ENCODE measurements at regions not wholly inside any gene's neighbourhood (a gene's known extent, or its start where the extent isn't known, plus 50 kb on each side); places are given as distances from the start of the nearest gene placed in this dataset.

- peak; percentile 58 for DNase-seq (ENCODE audit: low read depth, low spot score)
These were observed 99.8 kb upstream of the CDH5 start for GRCh38 chr16:66266436-66267291.

DNA sequence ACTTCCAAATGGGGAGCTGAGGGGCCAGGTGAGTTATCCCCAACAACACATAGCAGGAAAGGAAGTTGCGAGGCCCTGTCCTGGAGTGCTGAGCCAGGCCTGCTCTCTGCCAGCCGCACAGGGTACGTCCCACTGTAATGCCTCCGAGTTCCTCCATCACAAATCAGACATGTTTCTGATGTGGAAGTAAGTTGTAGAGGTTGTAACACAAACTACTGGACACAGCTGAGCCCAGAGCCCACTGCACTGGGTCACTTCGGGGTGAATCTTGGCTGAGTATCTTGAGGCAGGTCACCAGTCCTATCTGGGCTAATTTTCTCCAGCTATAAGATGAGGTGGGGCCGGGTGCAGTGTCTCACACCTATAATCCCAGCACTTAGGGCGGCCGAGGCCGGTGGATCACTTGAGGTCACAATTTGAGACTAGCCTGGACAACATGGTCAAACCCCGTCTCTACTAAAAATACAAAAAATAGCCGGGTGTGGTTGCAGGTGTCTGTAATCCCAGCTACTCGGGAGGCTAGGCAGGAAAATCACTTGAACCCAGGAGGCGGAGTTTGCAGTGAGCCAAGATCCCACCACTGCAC, 100.8 kb upstream of the CDH5 start:
- no peak for DNase-seq (ENCODE audit: low read depth, low spot score)

GRCh38 chr16:66265048-66265415, 101.5 kb upstream of the CDH5 start:
- no peak for DNase-seq (ENCODE audit: low read depth, low spot score)

- DNase-seq (ENCODE audit: low read depth, low spot score): no peak
These were observed 102.0 kb upstream of the CDH5 start for GRCh38 chr16:66264311-66265047.

GRCh38 chr16:66263973-66264310, 102.5 kb upstream of the CDH5 start:
- DNase-seq (ENCODE audit: low read depth, low spot score): no peak

DNA sequence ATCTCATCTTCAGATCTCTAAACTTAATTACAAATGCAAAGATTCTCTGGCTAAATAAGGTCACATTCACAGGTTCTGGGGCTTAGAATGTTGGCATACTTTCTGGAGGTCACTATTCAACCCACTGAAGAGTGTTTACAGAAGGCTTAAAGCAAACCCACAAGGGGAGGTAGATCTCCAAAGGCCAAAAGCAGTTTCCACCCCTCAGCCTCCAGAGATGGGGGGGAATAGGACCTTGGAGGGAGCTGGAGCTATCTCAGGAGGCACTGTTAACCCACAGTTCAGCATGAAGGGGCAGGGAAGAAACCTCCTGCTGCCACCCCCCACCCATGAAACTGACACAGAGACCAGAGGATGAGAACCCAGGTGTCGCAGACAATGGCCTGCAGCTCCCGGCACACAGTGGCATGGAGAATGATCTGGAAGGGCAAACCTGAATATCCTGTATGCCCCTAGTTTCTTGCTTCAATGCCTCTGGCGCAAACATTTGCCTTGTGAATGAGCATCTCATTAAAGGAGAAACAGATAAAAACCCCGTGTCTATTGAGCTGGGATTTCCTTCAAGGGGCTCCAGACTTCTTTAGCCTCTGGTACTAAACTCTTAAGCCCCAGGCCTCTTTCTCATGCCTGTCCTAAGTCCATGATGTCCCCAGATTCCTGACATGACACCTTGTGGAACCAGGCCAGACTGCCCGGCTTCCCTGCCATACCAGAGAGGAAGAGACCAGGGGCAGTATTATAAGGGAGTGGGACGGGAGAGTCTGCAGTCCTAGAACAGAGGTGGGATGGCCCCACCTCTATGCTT, 103.1 kb upstream of the CDH5 start:
- no peak for DNase-seq (ENCODE audit: low read depth, low spot score)

DNA sequence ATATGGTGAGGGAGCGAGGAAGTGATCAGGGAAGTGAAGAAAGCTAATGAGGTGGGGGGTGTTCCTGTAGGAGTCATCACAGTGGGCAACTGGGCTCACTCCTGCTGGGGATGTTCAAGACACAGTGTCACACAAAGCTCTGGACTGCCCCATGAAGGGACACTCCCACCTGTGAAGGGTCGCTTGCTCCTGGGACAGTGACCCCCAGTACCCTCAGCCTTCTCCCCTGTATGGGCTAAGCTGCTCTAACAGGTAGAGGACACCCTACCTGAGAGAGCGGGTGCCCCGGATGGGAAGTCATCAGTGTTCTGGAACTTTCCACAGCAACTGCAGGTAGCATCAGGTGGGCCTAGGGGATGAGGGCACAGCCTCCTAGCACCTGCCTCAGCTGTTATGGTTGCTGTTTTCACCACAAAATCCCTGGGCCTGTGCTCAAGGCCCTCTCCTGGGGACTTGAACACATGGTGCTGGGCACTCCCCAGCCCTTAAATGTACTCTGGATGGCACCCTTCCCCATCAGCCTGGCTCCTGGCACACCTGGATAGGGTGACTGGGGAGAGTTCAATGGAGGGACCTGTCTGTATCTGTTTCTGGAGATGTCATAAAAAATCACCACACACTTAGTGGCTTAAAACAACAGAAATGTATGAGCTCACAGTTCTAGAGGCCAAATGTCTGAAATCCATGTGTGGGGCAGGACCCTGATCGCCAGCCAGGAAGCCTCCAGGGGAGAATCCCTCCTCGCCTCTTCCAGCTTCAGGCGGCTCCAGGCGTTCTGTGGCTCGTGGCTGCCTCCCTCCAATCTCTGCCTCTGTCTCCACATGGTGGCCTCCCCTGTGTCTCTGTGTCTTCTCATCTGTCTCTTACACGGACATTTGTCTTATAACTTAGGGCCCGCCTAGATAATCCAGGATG, 104.0 kb upstream of the CDH5 start:
- no peak for DNase-seq (ENCODE audit: low read depth, low spot score)

GRCh38 chr16:66261826-66262225, 104.7 kb upstream of the CDH5 start:
- no peak for DNase-seq (ENCODE audit: low read depth, low spot score)

- no peak for DNase-seq (ENCODE audit: low read depth, low spot score)
These were observed 105.8 kb upstream of the CDH5 start for GRCh38 chr16:66260522-66261254.

DNA sequence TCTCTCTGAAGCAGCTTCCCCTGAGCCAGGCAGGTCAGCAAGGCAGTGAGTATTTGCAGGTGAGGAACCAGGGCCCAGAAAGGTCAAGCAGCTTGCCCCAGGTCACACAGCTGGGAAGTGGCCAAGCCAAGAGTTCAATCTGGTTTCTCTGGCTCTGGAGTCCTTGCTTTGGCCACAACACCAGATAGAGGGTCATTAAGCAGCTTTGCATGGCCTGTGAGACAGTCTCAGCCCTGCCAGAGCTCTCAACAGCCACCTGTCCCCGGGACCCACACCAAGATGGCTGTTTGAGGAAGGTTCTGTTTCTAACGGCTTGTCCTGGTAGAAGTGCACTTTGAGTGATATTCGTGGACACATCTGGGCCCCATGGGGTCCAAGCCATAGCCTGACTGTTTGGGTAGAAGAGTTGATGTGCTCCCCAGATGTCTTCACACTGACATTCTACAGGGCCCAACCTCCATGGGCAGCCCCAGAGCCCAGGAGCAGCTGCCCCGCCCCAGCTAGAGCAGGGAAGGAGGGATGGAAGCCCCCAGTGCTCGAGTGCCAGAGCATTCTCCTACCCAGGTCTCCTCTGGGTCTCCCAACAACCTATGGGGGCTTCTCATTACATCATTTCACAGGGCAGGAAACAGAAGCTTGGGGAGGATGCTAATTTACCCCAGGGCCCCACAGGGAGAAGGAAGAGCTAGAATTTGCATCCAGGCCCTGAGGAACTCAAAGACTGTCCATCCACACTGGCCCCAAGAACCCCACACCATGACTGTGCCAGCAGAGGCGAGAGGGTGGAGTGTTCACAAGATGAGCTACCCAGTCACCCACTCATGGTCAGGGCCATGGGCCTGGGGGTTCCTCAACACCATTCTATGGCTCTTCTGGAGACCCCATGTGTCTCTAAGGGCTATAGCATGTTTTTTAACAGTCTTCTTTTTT, 107.3 kb upstream of the CDH5 start:
- DNase-seq (ENCODE audit: low read depth, low spot score): no peak

DNA sequence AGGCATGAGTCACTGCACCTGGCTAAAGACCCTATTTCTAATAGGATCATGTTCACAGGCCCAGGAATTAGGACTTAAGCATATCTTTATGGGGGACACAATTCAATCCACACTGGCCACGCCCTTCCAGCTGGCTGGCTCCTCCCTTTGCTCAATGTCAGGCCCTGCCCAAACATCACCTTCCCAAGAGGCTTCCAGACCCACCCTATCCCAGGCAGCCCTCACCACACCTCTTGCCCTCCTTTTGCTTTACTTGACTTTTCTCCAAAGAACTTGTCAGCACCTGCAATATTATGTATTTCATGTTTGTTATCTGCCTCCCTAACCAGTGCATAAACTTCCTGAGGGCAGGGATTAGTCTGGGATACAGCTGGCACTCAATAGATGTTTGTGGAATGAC, 109.6 kb upstream of the CDH5 start:
- no peak for DNase-seq (ENCODE audit: low read depth, low spot score)

DNA sequence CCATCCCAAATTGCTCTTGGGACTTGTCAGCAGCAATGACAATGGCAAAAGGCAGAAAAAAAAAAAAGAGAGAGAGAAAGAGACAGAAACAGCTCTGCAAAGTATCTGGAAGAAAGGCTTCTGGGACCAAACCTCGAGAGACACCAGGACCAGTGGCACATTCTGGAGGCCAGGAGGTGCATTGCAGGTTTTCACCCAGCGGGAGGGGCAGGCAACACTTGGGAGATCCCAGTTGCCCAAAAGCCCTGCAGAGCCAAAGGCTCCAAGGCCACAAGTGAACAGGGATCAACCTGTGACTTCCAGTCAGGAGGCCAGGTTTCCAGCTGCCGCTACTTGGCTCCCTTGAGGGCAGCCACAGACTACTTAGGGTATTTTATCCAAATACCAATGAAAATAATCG, 110.8 kb upstream of the CDH5 start:
- DNase-seq (ENCODE audit: low read depth, low spot score): no peak

DNA sequence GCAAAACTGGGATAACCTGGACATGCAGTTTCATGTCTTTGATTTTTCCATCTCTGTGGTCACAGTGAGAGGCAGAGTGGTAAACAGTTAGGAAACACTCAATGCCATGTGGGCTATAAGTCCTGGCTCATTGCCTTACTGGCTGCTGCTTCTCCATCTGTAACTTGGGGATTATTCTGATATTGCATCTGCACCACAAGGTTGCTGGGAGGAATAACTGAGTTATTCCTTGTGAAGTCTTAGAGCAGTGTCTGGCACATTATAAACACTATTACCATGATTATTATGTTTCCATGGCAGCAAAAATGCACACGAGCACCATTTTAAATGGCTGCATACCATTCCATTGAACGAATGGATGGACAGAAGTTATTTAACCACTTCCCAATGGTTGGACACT, 111.7 kb upstream of the CDH5 start:
- no peak for DNase-seq (ENCODE audit: low read depth, low spot score)

GRCh38 chr16:66254106-66254505, 112.4 kb upstream of the CDH5 start:
- DNase-seq (ENCODE audit: low read depth, low spot score): no peak

- DNase-seq (ENCODE audit: low read depth, low spot score): no peak
These were observed 114.9 kb upstream of the CDH5 start for GRCh38 chr16:66251476-66252160.

GRCh38 chr16:66250686-66251431, 115.6 kb upstream of the CDH5 start:
- DNase-seq (ENCODE audit: low read depth, low spot score): peak; percentile 82

GRCh38 chr16:66247516-66248481, 118.7 kb upstream of the CDH5 start:
- DNase-seq (ENCODE audit: low read depth, low spot score): no peak

All from ELF-1 (cell line).